ENCODE measurements at regions not wholly inside any gene's neighbourhood (a gene's known extent, or its start where the extent isn't known, plus 50 kb on each side); places are given as distances from the start of the nearest gene placed in this dataset.

DNA sequence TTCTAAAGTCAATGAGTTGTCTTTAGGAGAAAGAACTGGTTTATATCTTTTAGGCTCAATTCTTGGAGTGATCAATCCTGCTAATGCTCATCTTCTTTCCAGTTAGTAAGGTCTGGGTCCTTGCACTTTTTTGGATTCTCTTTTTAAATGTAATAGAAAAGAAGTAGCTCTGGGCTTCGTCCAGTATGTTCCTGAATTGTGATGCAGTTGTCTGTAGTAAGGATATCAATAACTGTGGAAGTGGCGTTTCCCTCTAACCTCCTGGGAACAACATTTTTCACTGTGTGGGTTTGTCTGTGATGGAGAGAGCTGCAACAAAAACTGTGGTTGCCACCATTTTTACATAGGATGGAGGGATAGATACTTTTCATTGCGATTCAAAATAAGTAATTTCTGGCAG is 367.2 kb downstream of the USP25 start:
- no peak overlapping the region for H3K27ac ChIP-seq
- H3K9me3 ChIP-seq: no peaks in the 10 kb centered on the region
- no peak for DNase-seq (ENCODE audit: low spot score)
- H3K36me3 ChIP-seq: no peaks in the 10 kb centered on the region
- TF ChIP-seq, protein P1, sequence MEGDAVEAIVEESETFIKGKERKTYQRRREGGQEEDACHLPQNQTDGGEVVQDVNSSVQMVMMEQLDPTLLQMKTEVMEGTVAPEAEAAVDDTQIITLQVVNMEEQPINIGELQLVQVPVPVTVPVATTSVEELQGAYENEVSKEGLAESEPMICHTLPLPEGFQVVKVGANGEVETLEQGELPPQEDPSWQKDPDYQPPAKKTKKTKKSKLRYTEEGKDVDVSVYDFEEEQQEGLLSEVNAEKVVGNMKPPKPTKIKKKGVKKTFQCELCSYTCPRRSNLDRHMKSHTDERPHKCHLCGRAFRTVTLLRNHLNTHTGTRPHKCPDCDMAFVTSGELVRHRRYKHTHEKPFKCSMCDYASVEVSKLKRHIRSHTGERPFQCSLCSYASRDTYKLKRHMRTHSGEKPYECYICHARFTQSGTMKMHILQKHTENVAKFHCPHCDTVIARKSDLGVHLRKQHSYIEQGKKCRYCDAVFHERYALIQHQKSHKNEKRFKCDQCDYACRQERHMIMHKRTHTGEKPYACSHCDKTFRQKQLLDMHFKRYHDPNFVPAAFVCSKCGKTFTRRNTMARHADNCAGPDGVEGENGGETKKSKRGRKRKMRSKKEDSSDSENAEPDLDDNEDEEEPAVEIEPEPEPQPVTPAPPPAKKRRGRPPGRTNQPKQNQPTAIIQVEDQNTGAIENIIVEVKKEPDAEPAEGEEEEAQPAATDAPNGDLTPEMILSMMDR (IDR thresholded peaks at IDR 0.05): no peak
- H3K4me3 ChIP-seq: no peak overlapping the region
- H3K27me3 ChIP-seq: no peaks in the 10 kb centered on the region
- H3K4me1 ChIP-seq: no peaks in the 10 kb centered on the region

DNA sequence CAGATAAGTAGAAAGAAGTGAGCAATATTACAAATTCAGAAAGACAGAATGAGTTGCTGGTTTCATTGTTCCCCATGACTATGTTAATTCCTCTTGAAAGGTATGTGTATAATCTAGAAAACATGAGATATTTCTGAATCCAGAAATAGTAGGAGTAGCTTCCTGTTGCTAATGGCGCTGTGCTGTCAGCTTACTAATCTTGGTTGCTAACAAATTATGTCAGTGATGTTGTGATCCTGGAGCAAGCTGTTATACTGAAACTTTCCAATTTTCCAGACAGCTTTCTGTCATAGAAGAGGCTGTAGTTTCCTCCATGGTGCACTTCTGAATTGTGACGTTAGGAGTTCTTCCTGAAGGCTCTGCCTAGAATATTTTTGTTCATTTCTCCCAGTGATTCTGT is 372.3 kb downstream of the USP25 start:
- H3K4me3 ChIP-seq: no peak overlapping the region
- H3K9me3 ChIP-seq: peaks cover 0 to 6% of the 10 kb centered on the region in 2 donors
- TF ChIP-seq, protein P1 (IDR thresholded peaks at IDR 0.05): no peak
- H3K4me1 ChIP-seq: no peaks in the 10 kb centered on the region
- H3K36me3 ChIP-seq: no peaks in the 10 kb centered on the region
- no peak for DNase-seq (ENCODE audit: low spot score)
- H3K27me3 ChIP-seq: no peaks in the 10 kb centered on the region
- H3K27ac ChIP-seq: no peak overlapping the region

GRCh38 chr21:16108561-16109075 is 378.8 kb downstream of the USP25 start:
- TF ChIP-seq, protein P1 (IDR thresholded peaks at IDR 0.05): no peak
- no peak overlapping the region for H3K27ac ChIP-seq
- no peaks in the 10 kb centered on the region for H3K36me3 ChIP-seq
- DNase-seq (ENCODE audit: low spot score): no peak
- H3K4me3 ChIP-seq: no peak overlapping the region
- H3K4me1 ChIP-seq: no peaks in the 10 kb centered on the region
- peaks cover 0 to 6% of the 10 kb centered on the region in 2 donors for H3K9me3 ChIP-seq
- H3K27me3 ChIP-seq: no peaks in the 10 kb centered on the region

GRCh38 chr21:16113052-16113715 is 383.4 kb downstream of the USP25 start:
- Histone ChIP-seq H3K9me3 (peaks cover 0 to 8% of the 10 kb centered on the region in 2 donors), H3K4me1 (no peaks in the 10 kb centered on the region), H3K4me3 (no peak overlapping the region), H3K27ac (peak overlapping the region; percentile 38 to 48), H3K27me3 (no peaks in the 10 kb centered on the region), H3K36me3 (no peaks in the 10 kb centered on the region)
- TF ChIP-seq, protein P1 (IDR thresholded peaks at IDR 0.05): no peak
- no peak for DNase-seq (ENCODE audit: low spot score)

- H3K27me3 ChIP-seq: no peaks in the 10 kb centered on the region
- TF ChIP-seq, protein P1 (IDR thresholded peaks at IDR 0.05): no peak
- DNase-seq (ENCODE audit: low spot score): no peak
- no peak overlapping the region for H3K27ac ChIP-seq
- H3K9me3 ChIP-seq: peaks cover 0 to 8% of the 10 kb centered on the region in 2 donors
- H3K4me3 ChIP-seq: no peak overlapping the region
- no peaks in the 10 kb centered on the region for H3K36me3 ChIP-seq
- no peaks in the 10 kb centered on the region for H3K4me1 ChIP-seq
Observed at GRCh38 chr21:16115461-16115860, 385.7 kb downstream of the USP25 start.

DNA sequence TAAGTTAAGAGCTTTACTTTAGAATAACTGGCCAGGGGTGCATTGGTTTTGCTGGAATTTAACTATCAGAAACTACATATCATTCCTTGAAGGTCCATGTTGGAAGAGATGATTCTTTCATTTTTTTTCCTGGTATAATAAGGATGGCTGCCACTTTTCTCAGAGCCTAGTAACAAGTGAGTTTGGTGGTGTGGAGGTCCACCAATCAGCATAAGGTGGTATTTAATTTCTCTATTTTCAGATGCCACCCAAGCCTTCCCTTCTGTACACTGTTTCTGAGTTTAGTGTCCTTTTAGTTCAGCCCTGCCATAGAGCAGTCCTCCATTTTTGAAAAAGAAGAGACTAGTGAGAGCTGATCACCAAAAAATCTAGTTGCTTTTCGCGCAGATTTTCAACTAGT is 386.3 kb downstream of the USP25 start:
- H3K4me3 ChIP-seq: no peak overlapping the region
- H3K36me3 ChIP-seq: no peaks in the 10 kb centered on the region
- no peak for DNase-seq (ENCODE audit: low spot score)
- peaks cover 0 to 8% of the 10 kb centered on the region in 2 donors for H3K9me3 ChIP-seq
- H3K27me3 ChIP-seq: no peaks in the 10 kb centered on the region
- no peak overlapping the region for H3K27ac ChIP-seq
- H3K4me1 ChIP-seq: no peaks in the 10 kb centered on the region
- TF ChIP-seq, protein P1 (IDR thresholded peaks at IDR 0.05): no peak
